NCI-H2107 treated with DMSO at 0.1 percent for 48 hours (cell line): ENCODE measurements at regions not wholly inside any gene's neighbourhood (a gene's known extent, or its start where the extent isn't known, plus 50 kb on each side); places are given as distances from the start of the nearest gene placed in this dataset.

Experiments
- DNase-seq: peaks from one replicate; lab custom pipeline; 2025; ENCODE audit not compliant: unreplicated experiment; lab: John Stamatoyannopoulos, UW

DNA sequence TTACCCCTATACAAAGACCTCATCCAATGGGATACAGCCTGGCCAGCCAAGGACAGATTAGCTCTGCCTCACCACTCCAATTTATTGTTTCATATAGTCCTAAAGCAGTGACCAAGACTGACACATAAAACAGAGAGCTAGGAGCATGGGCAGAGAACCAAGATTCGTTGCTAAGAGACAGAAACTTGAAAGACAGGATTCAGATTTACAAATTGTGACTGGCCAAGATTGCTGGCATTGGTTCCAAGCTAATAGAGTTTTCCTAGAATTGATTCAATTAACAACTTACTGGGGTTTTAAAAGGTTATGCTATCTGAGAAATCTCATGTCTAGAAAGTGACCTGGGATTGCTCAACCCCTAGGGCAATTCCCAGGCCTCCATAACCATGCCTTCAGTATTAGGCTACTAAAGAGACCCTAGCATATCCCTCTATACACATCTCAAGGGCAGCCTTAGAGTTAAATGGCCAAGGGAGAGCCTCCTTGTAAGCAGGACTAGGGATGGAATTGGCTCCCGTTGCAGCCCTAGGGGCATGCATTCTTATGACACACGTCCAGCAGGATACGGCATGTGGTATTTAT lies 75.6 kb downstream of the ICOS start:
- no peak for DNase-seq

DNA sequence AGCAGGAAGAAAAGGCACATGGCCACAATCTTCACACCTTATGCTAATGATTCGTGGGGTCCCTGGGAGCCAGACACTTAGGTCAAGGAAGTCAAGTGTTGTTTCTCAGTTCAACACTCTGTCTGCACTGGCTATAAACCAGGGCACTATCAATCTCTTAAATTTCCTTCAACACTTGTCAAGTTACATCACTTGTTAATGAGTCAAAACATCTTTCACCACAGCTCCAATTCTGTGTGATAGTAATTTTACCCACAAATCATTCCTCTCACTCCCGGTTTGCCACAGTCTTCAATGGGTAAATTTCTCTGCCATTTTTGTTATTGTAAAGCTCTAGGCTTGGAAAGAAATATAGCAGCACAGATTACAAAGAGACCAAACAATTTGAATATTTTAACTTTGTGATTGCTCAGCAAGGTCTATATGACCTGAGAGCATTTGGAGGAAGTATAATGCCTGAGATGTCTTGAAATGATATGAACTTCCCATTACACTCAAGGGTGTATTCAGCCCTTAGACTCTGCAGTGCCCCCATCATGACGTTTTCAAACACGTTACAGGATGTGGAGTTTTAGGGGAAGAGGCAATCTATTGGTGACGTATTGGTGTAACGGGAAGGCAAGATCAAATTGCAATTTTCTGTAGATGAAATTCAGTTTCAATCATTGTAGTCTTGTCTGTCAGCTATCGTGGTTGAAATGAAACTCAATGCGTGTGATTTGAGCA lies 78.7 kb downstream of the ICOS start:
- DNase-seq: no peak

GRCh38 chr2:204018717-204019116 lies 82.2 kb downstream of the ICOS start:
- no peak for DNase-seq

DNA sequence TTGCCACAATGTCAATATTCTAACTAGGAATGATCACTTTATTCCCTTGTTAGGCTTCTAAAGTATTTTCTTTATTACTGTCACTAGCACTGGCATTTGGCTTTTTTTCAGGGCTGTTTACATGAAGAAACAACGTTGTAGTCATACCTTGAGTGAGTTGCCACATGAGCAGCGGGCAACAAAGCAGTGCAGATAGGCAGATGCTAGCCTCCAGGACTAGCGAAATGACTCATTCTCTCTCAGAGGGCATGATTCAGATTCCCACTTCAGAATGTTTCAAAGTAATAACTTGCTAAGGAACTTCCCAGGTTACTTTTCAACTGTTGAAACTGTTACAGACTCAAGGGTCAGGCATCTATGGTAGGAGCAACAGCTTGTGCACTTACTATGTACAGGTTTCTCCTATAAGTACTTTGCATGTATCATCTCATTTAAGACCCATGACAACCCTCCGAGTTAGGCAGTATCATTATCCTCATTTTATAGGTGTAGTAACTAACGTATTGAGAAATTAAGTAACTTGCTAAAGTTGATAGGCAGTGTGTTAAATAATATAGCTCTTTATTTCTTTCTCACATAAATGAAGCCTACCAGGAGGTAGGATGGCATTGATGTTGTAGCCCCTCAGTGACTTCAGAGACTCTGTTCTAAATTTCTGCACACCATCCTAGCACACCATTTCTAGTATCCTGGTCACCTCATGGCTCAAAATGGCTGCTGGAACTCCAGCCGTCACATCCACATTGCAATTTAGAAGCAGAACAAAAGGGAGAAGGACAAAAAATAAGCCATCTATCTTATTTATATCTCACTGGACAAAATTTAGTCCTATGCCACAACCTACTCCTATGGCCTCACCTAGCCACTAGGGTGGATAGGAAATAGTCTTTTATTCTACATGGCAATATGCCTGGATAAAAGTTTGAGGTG lies 83.3 kb downstream of the ICOS start:
- DNase-seq: no peak

GRCh38 chr2:204021290-204022081 lies 84.9 kb downstream of the ICOS start:
- peak; percentile 28 for DNase-seq

DNA sequence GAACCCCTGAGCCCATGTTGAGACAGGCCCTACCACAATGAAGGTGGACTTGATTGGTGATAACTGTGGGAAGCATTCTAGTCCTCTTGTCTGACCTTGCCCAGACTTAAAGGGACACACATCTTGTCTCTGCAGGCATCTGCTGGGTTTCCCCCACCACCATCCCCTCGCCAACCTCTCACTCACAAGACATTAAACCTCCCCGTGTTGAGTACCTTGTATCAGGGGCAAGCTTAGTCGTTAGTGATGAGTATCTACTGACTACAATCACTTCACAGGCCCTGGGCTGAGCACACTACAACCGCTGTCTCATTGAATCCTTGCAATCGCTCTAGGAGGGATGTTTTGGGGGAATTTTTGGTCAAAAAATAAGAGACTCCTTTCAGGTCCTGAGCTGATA lies 86.0 kb downstream of the ICOS start:
- DNase-seq: no peak

- no peak for DNase-seq
These were observed 86.5 kb downstream of the ICOS start for GRCh38 chr2:204023088-204023487.

- DNase-seq: peak; percentile 12
These were observed 87.9 kb downstream of the ICOS start for GRCh38 chr2:204024503-204024902.

- no peak for DNase-seq
These were observed 88.4 kb downstream of the ICOS start for GRCh38 chr2:204024906-204025475.

- no peak for DNase-seq
These were observed 89.7 kb downstream of the ICOS start for GRCh38 chr2:204026294-204026693.

- DNase-seq: peak; percentile 49
These were observed 90.5 kb downstream of the ICOS start for GRCh38 chr2:204027091-204027490.

- DNase-seq: no peak
These were observed 93.8 kb downstream of the ICOS start for GRCh38 chr2:204030322-204030721.

DNA sequence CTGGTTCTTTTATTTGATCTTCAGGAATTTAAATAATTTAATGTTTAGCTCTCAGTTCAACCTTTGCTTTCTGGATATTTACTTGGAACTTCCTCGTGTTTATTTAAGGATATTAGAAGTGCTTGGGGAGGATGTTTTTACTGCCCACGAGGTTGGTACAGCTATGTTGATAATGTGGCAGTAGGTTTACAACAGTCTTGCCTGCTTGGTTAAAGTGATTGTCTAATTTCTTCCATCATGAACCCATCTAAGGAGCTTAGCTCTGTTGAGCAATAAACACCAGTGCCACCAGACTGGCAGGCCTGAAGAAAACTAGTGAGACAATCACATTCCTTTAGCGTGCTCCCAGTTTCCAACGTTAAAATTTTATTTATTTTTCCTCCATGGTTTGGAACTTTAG lies 94.5 kb downstream of the ICOS start:
- DNase-seq: no peak

DNA sequence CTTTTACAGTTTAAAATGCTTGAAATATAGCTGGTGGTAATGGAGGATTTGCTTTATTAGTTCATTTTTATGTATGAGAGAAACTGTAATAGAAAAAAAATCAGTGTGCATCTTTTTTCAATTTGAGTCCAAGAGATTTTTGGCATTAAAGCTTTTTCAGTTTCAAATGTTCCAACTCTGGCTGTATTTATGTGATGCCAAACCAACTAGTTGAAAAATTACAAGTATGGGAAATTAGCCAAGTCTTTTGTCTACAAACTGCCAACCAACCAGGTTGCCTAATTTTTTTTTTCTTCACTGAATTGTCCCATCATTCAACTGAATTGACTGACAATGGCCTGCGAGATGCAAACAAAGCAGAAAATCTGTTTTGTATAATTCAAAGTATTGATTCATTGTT lies 95.7 kb downstream of the ICOS start:
- DNase-seq: no peak

DNA sequence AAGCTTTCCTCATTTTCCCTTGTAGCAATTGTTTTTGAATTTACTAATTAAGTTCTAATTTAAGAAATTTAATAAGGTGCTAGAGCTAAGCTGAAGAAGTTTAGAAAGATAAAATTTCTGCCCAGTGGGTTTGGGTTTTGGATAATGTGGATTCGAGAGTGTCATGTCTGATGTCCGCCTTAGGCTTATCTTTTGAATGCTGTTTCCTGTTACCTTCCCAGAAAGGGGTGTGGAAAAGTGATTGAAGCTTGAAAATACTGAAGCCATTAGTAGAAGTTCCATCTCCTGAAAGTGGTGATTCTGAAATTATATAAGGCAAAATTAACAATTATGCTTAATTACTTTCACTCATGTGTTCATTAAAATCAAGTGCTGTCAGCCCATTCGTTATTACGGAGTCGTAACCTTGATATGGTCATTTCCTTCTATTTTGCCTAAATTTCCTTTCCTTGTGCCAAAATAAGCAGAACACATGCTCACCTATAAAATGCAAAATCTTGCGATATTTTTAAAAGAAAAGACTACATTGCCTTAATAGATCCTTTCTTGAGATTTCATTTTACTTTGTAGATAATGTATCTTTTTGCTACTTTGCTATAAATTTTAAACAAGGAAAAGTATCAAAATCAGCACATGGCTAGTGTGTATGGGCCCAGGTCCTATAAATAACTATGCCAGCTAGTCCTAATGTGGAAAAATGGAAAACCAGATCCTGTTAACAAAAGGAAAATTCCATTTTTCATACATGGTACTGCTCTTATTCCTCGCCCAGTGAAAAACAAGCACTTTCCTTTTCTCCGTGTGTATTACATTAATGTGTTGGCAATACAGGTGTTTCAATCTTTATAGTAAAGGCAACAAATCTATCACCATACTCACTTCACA lies 97.3 kb downstream of the ICOS start:
- DNase-seq: no peak

DNA sequence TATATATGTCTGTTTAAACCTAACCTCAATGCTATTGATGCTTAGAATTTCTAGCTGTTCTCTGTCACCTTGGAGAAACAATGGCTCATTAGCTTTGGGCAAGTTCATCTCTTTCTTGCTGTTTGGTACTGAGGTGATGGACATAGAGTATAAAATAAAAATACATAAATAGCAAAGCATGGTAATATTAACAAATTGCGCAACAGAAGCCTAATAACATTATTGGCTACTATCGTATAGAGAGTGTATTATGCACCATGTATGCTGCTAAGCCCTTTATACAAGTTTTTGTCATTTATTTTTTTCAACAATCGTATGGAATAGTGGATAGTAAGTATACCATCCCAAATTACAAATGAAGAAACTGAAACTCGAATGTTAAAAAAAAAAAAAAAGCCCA lies 100.1 kb downstream of the ICOS start:
- no peak for DNase-seq

GRCh38 chr2:204037286-204037685 lies 100.7 kb downstream of the ICOS start:
- DNase-seq: no peak

GRCh38 chr2:204039298-204039838 lies 102.8 kb downstream of the ICOS start:
- DNase-seq: no peak

GRCh38 chr2:204040016-204040415 lies 103.5 kb downstream of the ICOS start:
- DNase-seq: no peak

DNA sequence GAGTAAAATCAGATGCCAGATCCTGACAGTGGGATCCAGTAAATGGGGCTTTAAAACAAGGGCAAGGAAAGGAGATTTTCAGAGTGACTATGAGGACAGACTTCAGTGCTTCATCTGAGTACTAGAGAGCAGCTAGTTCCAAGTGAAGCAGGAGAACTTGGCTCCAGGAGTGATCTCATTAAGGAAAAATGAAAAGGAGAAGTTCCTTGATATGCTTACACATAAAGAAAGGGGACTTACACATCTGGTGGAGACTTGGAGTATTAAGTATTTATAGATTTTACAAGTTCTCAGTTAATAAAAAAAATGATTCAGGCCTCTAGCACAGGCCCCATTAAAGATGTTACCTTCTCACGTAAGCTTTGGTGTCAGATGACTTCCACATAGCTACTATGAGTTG lies 105.8 kb downstream of the ICOS start:
- no peak for DNase-seq
